ENCODE measurements at regions not wholly inside any gene's neighbourhood (a gene's known extent, or its start where the extent isn't known, plus 50 kb on each side); places are given as distances from the start of the nearest gene placed in this dataset.

DNA sequence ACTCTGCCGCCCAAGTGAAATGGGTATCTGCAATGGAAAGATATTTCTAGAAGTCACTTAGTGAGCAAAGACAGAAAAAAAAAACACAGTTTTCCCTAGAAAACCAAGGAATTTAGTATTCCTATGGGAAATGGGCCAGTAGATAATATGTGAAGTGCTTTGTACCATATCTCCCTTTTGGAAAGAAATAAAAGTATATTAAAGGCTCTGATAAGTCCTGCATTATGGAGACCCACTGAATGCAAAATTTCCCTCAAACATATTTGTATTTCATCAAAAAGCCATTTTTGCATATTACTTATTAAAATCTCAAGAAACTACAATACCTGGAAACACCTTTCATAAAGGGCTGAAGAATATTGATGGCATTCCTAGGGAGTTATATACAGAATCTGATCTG lies 51.6 kb upstream of the DYNLRB2 start:
- DNase-seq, result no peak

- no peak for DNase-seq
Observed at GRCh38 chr16:80488167-80488566, 52.6 kb upstream of the DYNLRB2 start.

DNA sequence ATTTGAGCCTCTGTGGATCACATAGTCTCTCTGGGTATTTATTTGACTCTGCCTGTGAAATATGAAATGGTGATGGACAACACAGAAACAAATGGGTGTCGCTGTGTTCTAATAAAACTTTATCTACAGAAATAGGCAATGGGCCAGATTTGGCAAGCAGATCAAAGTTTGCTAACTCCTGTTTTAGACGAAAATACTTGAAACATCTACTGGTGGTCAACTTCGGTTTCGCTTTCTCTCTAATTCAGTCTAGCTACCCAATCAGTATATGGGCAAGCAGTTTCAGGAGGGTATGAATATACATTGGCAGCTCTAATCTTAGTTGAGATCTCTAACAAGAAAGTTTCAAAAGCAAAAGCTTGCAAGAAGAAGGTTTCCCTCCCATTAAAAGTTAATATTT lies 60.1 kb upstream of the DYNLRB2 start:
- no peak for DNase-seq

DNA sequence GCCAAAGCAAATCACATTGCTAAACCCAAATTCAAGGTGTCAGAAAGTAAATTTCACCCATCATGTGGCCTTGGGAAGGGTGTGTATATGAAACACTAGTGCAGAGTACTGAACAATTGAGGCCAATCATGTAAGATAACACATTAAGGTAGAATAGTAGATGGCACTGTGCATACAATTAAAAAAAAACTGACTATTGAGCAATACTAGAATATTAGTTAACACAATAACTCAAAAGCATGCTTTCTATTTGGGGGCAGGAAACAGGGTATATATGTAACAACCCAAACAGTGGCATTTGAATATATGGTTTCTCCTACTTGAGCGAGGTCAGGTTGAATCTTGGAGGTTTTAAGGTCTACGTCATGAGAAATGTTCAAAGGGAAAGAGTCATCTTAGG lies 63.0 kb upstream of the DYNLRB2 start:
- DNase-seq, result no peak

DNA sequence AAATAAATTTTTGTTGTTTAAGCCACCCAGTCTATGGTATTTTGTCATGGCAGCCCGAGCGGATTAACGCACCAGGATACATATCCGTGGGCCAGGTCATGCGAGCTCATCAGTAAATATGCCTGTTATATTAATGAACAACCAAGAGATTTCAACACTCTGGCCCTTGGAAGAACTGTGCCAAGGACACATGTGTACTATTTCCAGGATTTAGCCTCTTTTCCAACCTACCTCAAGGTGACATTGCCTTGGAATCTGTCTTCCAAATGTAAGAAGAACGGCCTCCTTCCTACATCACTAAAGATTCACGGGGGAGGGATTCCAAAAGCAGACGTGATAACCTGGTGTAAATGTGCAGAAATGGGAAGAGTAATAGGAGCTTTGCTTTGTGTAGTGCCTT lies 72.8 kb upstream of the DYNLRB2 start:
- DNase-seq, result no peak

DNA sequence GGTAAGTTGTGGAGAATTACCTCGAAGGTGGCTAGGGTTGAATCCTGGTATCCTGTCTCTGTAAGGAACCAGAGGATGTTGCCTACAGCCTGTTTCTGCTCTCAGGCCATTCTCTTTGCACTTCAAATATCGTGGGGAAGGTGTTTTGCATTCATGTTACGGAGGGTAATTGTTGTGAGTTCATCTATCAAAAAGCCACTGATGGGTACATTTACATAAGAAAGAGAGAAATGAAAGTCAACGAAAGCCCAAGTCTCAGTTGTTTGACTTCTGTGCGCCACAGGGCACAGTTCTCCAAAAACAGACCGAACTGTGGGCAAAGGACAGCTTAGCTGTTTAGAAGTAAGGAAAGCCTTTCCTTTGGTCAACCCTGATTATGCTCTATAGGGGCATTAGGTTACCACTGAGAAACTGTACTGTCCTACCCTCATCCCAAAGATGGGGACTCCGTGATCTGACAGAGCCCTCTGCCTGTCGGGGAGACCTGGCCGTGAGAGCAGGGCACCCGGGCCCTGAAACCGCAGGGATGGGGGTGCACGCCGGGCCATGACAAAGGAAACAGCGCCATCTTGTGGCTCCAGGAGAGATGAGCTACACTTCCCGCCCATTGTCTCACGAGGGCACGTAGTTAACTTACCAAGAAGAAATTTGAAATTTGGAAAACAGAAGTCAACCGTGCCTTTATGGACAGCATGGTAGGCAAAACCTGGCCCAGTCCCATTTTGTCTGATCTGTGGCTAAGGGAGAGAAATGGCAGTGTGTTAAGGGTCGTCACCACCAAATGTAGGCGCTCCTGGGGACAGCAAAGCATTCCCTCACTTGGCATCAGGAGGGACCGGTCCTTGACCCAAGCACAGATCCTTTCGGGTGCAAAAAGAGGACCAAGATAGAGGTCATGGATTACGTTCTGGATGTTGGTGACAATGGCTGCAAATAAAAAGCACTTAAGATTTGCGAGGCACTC lies 74.5 kb upstream of the DYNLRB2 start:
- peak; percentile 52 to 56 for DNase-seq

GRCh38 chr16:80463751-80464495 lies 76.9 kb upstream of the DYNLRB2 start:
- no peak for DNase-seq

DNA sequence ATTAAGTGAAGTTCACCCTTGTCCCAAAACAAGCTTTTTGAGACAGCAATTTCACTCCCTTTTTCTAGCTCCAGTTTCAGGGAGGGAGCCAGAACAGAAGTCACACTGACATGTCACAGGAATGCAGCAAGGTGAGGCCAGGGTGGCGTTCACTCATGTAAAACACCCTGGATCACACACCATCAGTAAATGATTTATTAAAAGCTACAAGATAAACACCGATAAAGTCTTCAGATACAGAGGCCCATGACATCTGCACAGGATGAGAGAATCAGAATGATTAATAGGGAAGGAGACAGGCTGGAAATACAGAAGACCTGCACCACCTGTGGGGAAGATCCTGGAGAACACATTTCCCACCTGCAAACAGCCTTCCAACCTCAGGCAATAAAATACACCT lies 77.5 kb upstream of the DYNLRB2 start:
- DNase-seq, result no peak

DNA sequence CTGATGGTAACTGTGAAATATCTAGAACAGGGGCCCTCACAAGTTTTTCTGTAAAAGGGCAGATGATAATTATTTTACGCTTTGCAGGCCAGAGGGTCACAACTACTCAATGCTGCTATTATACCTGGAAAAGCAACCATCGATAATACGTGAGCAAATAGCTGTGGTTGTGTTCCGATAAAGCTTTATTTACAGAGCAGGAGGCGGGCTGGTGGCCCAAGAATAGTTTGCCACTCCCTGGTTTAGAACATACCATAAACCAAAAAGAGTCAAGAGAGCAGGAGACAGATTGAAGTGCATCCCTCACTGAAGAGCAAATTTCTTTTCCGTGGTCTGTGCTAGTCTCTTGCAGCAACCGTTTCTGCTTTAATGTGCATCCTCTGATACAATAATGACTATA lies 77.9 kb upstream of the DYNLRB2 start:
- DNase-seq, result no peak

- no peak for DNase-seq
Observed at GRCh38 chr16:80460988-80461387, 79.8 kb upstream of the DYNLRB2 start.

GRCh38 chr16:80459966-80460365 lies 80.8 kb upstream of the DYNLRB2 start:
- DNase-seq, result no peak

DNA sequence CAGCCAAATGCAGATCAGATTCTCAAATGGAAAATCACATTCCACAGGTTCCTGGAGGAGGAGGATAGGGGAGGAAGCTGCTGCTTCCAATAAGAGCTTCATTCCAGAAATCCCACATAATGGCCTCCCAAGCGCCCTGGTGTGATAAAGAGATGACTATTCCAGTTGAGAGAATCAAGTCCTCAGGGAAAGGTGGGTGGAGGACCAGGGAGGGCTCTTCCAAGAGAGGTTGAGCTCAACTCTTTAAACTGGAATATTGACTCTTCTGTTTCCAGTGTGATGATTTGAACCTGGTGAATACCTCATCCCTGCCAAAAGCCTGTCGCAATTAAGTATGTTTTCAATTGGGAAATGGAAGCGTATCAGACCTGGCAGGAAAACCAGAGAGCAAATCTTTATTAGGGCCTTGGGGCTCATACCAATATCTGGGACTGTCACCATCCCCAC lies 81.4 kb upstream of the DYNLRB2 start:
- no peak for DNase-seq

GRCh38 chr16:80457871-80458270 lies 82.9 kb upstream of the DYNLRB2 start:
- no peak for DNase-seq

- no peak for DNase-seq
Observed at GRCh38 chr16:80454802-80455201, 86.0 kb upstream of the DYNLRB2 start.

GRCh38 chr16:80449392-80449791 lies 91.4 kb upstream of the DYNLRB2 start:
- DNase-seq, result no peak

- no peak for DNase-seq
Observed at GRCh38 chr16:80447241-80447640, 93.6 kb upstream of the DYNLRB2 start.

- no peak for DNase-seq
Observed at GRCh38 chr16:80442779-80443178, 98.0 kb upstream of the DYNLRB2 start.

- no peak for DNase-seq
Observed at GRCh38 chr16:80441935-80442334, 98.9 kb upstream of the DYNLRB2 start.

- no peak for DNase-seq
Observed at GRCh38 chr16:80440667-80441066, 100.1 kb upstream of the DYNLRB2 start.

- DNase-seq, result no peak
Observed at GRCh38 chr16:80437707-80438106, 103.1 kb upstream of the DYNLRB2 start.

DNA sequence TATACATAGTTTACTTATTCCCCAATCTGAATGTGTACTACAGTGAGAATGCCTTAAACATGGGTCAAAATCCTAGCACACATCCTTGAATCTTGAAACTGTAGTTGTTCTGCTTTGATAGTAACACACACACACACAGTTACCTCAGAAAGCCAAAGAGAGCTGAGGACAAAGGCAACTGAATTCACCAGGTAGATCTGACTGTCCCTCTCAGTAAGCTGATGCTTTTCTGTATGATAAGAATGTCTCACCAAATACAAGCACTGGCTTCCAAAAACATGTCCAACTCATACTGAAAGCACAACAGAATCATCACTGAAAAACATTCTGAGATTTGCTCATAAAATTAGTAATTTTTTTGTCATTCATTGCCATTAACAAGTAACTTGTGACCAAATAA lies 104.3 kb upstream of the DYNLRB2 start:
- DNase-seq, result no peak

GRCh38 chr16:80433623-80434022 lies 107.2 kb upstream of the DYNLRB2 start:
- no peak for DNase-seq

DNA sequence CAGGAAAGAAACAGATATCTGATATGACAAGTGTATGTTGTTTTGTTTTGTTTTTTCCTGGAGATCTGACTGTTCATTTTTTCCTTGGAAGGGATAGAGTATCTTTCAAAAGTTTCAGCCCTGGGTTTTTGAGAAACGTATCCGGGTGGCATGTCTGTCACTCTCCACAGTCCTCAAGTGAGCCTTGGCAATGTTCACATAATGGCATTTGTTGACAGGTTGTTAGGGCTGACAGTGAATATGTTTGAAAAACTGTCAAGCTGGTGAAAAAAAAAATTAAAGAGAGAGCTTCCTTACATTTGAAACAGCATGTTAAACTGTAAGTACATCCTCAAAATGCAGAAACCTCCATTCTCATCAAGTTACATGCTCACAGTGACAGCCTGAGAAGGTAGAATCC lies 113.0 kb upstream of the DYNLRB2 start:
- no peak for DNase-seq

All from CD4-positive, alpha-beta T cell treated with Interleukin-4 for 1 hour (primary cell).